Thyroid gland (tissue), 4 donors: ENCODE measurements at regions not wholly inside any gene's neighbourhood (a gene's known extent, or its start where the extent isn't known, plus 50 kb on each side); places are given as distances from the start of the nearest gene placed in this dataset.

Experiments
- POLR2A ChIP-seq, 2 donors: fragments of 450-650 bp; IDR thresholded peaks; one replicate each; pipeline ENCODE4 v1.6.1; 2017; ENCODE audit warnings: antibody characterized with exemption in 2 of 2, mild to moderate bottlenecking in 2 of 2, moderate library complexity in 1 of 2
- TF ChIP-seq, protein P1 (sequence below), 6 experiments: fragments of 200-600 bp in 3 of 6; fragments of 450-650 bp in 3 of 6; sonication (generic) in 3 of 6; IDR thresholded peaks; one replicate each; pipeline ENCODE4 v1.5.1; 2016 to 2019; ENCODE audit warnings: antibody characterized with exemption in 6 of 6, mild to moderate bottlenecking in 2 of 6, inconsistent platforms in 1 of 6, moderate library complexity in 1 of 6

DNA sequence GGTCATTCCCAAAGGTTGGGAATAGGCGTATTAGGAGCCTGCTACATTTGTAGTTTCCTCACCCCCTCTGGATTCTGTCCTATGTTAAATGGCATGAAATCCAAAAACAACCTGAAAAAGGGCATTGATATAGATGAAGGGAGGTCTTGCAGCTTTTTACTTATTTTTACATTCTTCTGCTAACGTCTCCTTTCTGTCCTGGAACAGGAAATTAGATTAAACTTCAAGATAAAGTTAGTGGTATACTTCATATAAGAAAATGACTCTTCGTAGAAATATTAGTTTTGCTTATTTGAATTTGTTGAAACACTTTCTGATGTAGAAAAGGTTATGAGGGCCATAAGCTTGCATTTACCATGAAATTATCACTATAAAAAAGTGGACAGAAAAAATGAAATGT is 694.5 kb downstream of the ADCYAP1 start:
- TF ChIP-seq, protein P1, sequence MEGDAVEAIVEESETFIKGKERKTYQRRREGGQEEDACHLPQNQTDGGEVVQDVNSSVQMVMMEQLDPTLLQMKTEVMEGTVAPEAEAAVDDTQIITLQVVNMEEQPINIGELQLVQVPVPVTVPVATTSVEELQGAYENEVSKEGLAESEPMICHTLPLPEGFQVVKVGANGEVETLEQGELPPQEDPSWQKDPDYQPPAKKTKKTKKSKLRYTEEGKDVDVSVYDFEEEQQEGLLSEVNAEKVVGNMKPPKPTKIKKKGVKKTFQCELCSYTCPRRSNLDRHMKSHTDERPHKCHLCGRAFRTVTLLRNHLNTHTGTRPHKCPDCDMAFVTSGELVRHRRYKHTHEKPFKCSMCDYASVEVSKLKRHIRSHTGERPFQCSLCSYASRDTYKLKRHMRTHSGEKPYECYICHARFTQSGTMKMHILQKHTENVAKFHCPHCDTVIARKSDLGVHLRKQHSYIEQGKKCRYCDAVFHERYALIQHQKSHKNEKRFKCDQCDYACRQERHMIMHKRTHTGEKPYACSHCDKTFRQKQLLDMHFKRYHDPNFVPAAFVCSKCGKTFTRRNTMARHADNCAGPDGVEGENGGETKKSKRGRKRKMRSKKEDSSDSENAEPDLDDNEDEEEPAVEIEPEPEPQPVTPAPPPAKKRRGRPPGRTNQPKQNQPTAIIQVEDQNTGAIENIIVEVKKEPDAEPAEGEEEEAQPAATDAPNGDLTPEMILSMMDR (IDR thresholded peaks at IDR 0.05) = no peak
- TF ChIP-seq POLR2A (IDR thresholded peaks at IDR 0.05) = no peak
